DMS153 treated with DMSO at 0.1 percent for 48 hours (cell line): ENCODE measurements at regions not wholly inside any gene's neighbourhood (a gene's known extent, or its start where the extent isn't known, plus 50 kb on each side); places are given as distances from the start of the nearest gene placed in this dataset.
"Not testable (repeated sequence)": the region's sequence is repeated elsewhere in the genome, so short reads cannot be mapped to it uniquely, and the experiment has no call there.

ENCODE experiments used
- DNase-seq: peaks from one replicate; lab custom pipeline; 2025; ENCODE audit not compliant: unreplicated experiment; lab: John Stamatoyannopoulos, UW

DNA sequence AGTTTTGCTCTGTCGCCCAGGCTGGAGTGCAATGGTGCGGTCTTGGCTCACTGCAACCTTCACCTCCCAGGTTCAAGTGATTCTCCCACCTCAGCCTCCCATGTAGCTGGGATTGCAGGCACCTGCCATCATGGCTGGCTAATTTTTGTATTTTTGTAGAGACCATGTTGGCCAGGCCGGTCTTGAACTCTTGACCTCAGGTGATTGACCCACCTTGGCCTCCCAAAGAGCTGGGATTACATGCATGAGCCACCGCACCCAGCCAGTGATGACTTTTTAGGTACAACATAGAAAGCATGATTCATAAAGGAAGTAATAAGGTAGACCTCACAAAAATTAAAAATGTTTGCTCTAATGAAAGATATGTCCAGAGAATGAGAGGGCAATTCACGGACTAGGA lies 1119.1 kb downstream of the SUCLG1 start:
- not testable (repeated sequence) for DNase-seq

DNA sequence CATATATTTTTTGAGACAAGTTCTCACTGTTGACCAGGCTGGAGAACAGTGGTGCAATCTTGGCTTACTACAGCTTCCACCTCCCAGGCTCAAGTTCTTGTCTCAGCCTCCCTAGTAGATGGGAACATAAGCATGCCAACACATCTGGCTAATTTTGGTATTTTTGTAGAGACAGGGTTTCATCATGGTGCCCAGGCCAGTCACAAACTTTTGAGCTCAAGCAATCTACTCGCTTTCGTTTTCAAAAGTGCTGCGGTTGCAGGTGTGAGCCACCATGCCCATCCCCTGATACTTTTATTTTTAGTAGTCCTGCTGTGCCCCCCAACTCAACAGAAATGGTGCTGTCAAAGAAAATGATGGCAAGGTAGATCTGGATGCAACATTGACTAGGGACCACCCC lies 1127.3 kb downstream of the SUCLG1 start:
- no peak for DNase-seq

DNA sequence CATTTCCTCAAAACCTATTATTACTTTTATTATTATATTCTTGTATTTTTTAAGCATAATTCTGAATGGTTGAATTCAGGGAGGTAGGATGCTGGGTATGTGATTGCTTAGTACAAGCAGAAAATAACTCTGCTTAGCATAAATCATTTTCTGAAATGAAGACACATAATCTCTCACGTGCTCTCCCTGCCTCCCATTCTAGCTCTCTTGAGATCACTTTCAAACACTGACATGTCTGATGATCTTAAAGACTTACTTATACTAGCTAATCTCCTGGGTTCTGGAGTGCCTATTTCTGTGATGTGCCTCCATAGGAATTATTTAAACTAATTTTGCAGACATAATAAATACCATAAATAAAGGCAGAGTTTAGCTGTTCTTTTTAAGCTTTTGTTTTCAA lies 1136.0 kb downstream of the SUCLG1 start:
- DNase-seq, result no peak

DNA sequence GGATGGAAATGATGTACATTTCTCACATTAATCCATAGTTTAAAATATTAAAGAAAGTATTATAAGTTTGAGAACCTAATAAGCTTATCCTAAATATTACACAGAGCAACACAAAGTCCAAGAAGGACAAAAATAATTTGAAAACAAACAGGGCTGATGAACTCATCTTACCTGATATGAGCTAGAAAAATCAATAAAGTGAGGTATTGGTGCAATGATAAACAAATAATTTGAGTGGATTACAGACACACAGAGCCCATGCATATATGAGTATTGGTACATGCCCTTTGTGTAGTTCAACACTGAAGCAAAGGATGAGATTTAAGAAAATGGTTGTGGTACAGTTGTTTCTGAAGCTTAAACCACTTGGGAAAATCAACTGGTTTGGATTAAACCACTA lies 1139.0 kb downstream of the SUCLG1 start:
- DNase-seq, result no peak

DNA sequence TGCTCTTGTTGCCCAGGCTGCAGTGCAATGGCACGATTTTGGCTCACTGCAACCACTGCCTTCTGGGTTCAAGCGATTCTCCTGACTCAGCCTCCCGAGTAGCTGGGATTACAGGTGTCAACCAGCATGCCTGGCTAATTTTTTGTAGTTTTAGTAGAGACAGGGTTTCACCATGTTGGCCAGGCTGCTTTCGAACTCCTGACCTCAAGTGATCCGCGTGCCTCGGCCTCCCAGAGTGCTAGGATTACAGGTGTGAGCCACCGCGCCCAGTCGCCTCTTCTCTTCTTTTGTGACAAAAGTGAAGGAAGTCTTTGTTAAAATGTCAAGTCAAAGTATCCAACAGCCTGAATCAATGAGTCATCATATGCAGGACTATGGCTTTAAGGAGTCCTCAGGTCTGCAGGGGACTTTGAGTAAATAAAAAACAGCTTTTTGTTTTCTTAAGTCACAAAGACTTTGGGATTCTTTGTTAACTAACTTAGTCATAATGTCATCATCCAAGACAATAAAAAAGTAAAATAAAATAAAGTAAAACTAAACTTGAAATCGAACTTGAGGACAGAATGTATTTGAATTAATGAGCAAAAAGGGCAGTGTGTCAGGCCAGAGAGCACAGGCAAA lies 1153.2 kb downstream of the SUCLG1 start:
- DNase-seq, result no peak

GRCh38 chr2:83291083-83291482 lies 1168.0 kb downstream of the SUCLG1 start:
- DNase-seq, result no peak

GRCh38 chr2:83282841-83283240 lies 1176.2 kb downstream of the SUCLG1 start:
- no peak for DNase-seq

- no peak for DNase-seq
Observed at GRCh38 chr2:83282043-83282795, 1176.9 kb downstream of the SUCLG1 start.

GRCh38 chr2:83280391-83280790 lies 1178.7 kb downstream of the SUCLG1 start:
- no peak for DNase-seq

GRCh38 chr2:83273322-83273721 lies 1185.8 kb downstream of the SUCLG1 start:
- DNase-seq, result no peak

- no peak for DNase-seq
Observed at GRCh38 chr2:83261591-83262136, 1197.4 kb downstream of the SUCLG1 start.

GRCh38 chr2:83253848-83254247 lies 1205.2 kb downstream of the SUCLG1 start:
- no peak for DNase-seq

DNA sequence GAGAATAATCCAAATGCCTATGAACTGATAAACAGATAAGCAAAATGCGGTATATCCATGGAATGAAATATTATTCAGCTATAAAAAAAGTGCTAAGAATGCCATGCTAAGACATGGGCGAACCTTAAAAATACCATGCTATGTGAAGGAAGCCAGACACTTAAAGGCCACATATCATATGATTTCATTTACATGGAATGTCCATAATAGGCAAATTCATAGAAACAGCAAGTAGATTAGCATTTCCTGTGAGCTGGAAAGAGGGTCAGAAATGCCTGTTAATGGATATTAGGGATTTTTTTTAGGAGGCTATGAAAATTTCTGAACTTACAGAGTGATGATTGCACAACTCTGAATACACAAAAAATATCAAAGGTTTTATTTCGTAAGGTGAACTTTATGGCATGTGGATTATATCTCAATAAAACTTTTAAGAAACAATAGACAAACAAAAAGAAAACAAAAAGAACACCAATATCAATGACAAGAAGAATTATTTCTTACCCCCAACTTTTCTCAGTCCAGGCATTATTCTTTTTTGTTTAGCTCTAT lies 1207.7 kb downstream of the SUCLG1 start:
- no peak for DNase-seq

GRCh38 chr2:83245806-83246537 lies 1213.1 kb downstream of the SUCLG1 start:
- DNase-seq, result not testable (repeated sequence)

DNA sequence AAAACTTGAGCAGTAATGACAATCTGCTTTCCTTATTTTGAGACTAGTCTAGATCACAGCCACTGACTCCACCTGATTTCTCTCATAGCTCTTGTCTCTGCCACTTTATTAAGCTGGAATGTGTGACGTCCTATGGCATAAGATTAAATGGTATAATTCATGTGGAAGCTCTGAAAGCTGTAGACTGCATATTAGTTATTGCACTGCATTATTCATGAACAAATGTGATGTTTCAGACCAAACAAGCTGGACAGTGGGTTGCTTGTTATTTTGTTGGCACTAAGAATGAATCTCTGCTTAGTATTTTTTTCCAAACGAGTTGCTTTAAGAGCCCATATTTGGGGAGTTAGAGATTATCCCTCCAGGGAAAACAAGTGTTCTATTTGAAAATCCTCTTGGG lies 1218.5 kb downstream of the SUCLG1 start:
- no peak for DNase-seq

GRCh38 chr2:83238111-83238510 lies 1221.0 kb downstream of the SUCLG1 start:
- no peak for DNase-seq

DNA sequence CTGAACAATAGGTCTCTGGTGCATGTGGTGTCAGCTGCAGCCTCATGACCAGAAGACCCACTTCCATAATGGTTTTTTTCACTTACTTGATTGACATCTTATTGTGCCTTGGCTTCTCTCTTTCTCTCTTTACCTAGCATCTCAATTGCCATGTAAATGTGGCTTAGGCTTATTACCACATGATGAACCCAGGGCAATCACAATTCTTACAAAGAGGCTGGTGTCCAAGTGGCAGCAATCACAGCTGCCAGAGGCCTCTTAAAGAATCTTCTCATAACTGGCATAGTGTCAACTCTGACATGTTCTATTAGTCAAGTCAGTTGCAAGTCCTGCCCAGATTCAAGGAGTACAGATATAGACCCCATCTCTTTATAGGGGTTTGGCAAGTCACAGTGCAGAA lies 1224.8 kb downstream of the SUCLG1 start:
- DNase-seq, result no peak

- DNase-seq, result no peak
Observed at GRCh38 chr2:83233781-83234180, 1225.3 kb downstream of the SUCLG1 start.

- no peak for DNase-seq
Observed at GRCh38 chr2:83233326-83233725, 1225.8 kb downstream of the SUCLG1 start.

- no peak for DNase-seq
Observed at GRCh38 chr2:83229443-83229842, 1229.6 kb downstream of the SUCLG1 start.

- DNase-seq, result no peak
Observed at GRCh38 chr2:83224591-83225200, 1234.4 kb downstream of the SUCLG1 start.
